ENCODE measurements at regions not wholly inside any gene's neighbourhood (a gene's known extent, or its start where the extent isn't known, plus 50 kb on each side); places are given as distances from the start of the nearest gene placed in this dataset.

DNA sequence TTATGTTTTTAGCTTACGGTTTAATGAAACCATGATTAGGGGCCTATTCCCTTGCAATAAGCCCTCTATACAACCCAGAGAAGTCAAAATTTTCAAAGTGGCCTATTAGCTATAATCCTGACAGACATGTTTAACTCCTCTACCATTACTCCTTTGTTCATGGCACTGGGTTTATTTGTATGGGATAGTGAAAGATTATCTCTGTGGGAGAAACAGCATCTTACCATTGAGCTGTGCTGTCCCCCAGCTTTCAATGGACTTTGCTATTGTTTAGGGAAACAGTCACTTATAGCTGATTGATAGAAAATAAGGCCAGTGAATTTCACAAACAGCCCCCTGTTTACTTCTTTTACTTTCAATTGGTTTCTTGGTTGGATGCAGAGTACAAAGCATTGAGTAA lies 675.2 kb upstream of the GCFC2 start:
- Histone ChIP-seq H3K36me3 (no peaks in the 10 kb centered on the region), H3K4me1 (no peaks in the 10 kb centered on the region), H3K27ac (no peak overlapping the region), H3K4me3 (no peak overlapping the region), H3K9me3 (peaks cover 0 to 3% of the 10 kb centered on the region in 2 donors), H3K27me3 (no peaks in the 10 kb centered on the region)
- intact Hi-C loops (cut with DNase I; ENCODE audit: low total_unique reads) = no loop called here
- no peak for TF ChIP-seq POLR2A (IDR thresholded peaks at IDR 0.05)
- TF ChIP-seq, protein P1, sequence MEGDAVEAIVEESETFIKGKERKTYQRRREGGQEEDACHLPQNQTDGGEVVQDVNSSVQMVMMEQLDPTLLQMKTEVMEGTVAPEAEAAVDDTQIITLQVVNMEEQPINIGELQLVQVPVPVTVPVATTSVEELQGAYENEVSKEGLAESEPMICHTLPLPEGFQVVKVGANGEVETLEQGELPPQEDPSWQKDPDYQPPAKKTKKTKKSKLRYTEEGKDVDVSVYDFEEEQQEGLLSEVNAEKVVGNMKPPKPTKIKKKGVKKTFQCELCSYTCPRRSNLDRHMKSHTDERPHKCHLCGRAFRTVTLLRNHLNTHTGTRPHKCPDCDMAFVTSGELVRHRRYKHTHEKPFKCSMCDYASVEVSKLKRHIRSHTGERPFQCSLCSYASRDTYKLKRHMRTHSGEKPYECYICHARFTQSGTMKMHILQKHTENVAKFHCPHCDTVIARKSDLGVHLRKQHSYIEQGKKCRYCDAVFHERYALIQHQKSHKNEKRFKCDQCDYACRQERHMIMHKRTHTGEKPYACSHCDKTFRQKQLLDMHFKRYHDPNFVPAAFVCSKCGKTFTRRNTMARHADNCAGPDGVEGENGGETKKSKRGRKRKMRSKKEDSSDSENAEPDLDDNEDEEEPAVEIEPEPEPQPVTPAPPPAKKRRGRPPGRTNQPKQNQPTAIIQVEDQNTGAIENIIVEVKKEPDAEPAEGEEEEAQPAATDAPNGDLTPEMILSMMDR (IDR thresholded peaks at IDR 0.05) = no peak
- DNase-seq = no peak

DNA sequence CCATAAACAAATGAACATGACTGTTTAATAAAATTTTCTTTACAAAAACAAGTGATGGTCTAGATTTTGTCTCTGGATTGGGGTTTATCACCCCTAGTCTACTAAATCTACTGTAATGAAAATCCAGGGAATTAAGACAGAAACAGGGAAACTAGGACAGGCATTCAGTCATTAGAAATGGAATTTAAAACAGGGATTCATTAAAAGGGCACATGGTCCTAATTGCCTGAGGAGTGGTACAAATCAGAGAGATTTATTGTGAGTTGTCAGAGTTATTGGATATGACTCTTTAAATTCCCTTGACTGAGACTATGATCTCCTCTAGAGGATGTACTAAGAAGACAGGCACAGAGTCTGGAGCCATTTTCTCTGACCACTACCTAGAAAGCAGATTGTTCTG lies 670.9 kb upstream of the GCFC2 start:
- Histone ChIP-seq H3K4me3 (no peak overlapping the region), H3K4me1 (no peaks in the 10 kb centered on the region), H3K27me3 (no peaks in the 10 kb centered on the region), H3K27ac (no peak overlapping the region), H3K36me3 (no peaks in the 10 kb centered on the region), H3K9me3 (peaks cover 0 to 3% of the 10 kb centered on the region in 2 donors)
- TF ChIP-seq, protein P1 (IDR thresholded peaks at IDR 0.05) = no peak
- no peak for TF ChIP-seq POLR2A (IDR thresholded peaks at IDR 0.05)
- intact Hi-C loops (cut with DNase I; ENCODE audit: low total_unique reads) = no loop called here
- DNase-seq = no peak

DNA sequence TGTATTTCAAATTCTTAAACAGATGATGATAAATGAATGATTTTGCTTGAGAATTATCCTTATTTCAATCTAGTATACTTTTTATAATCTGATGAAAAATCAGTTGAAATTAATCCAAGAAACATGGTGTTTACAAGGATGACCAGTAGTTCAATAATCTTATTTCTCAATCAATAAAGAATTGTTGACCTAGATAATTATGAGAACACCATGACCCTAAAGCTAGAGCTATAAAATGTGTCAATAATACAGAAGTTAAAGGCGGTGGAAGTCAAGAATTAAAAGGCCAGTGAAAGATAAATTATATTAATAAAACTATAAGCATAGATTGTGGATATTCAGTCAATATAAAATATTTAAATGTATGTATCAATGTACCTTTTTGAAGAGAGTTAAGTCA lies 667.4 kb upstream of the GCFC2 start:
- intact Hi-C loops (cut with DNase I; ENCODE audit: low total_unique reads) = no loop called here
- no peak overlapping the region for H3K27ac ChIP-seq
- H3K4me1 ChIP-seq = no peaks in the 10 kb centered on the region
- H3K36me3 ChIP-seq = no peaks in the 10 kb centered on the region
- no peaks in the 10 kb centered on the region for H3K9me3 ChIP-seq
- no peak for TF ChIP-seq POLR2A (IDR thresholded peaks at IDR 0.05)
- TF ChIP-seq, protein P1 (IDR thresholded peaks at IDR 0.05) = no peak
- no peaks in the 10 kb centered on the region for H3K27me3 ChIP-seq
- H3K4me3 ChIP-seq = no peak overlapping the region
- no peak for DNase-seq

DNA sequence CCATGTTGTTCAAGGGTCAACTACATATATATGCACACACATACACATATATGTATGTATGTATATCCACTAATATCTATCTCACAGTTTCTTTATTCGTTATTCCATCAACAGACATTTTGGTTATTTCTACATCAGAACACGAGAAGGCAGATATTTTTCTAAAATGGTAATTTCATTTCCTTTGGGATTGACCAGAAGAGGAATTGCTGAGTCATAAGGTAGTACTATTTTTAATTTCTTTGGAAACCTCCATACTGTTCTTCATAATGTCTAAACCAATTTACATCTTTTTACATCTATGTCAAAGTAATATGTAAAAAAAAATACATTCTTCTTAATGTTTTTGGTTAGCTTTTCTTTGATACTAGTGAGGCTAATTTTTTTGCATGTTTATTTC lies 630.7 kb upstream of the GCFC2 start:
- Histone ChIP-seq H3K4me3 (no peak overlapping the region), H3K27me3 (no peaks in the 10 kb centered on the region), H3K4me1 (no peaks in the 10 kb centered on the region), H3K36me3 (no peaks in the 10 kb centered on the region), H3K27ac (no peak overlapping the region), H3K9me3 (no peaks in the 10 kb centered on the region)
- intact Hi-C loops (cut with DNase I; ENCODE audit: low total_unique reads) = no loop called here
- TF ChIP-seq, protein P1 (IDR thresholded peaks at IDR 0.05) = no peak
- TF ChIP-seq POLR2A (IDR thresholded peaks at IDR 0.05) = no peak
- DNase-seq = no peak

DNA sequence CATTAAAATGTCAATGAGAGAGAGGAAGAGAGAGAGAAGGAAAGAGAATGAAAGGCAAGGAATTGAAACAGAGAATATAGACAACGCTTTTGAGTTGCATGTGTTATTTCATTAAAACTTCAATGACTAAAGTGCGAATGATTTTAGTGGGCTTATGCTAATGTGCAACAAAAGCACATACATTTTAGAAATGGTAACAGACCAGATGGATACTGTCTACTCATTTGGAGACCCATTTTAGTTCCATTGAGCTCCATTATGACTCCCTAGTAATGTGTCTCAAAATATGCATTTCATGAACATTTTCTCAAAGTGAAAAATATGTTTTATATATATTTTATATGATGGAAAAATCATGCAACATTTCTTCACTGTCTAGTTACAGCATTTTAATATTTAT lies 622.2 kb upstream of the GCFC2 start:
- no peaks in the 10 kb centered on the region for H3K36me3 ChIP-seq
- intact Hi-C loops (cut with DNase I; ENCODE audit: low total_unique reads) = no loop called here
- no peak overlapping the region for H3K4me3 ChIP-seq
- DNase-seq = no peak
- no peaks in the 10 kb centered on the region for H3K27me3 ChIP-seq
- H3K27ac ChIP-seq = no peak overlapping the region
- H3K9me3 ChIP-seq = no peaks in the 10 kb centered on the region
- no peak for TF ChIP-seq POLR2A (IDR thresholded peaks at IDR 0.05)
- TF ChIP-seq, protein P1 (IDR thresholded peaks at IDR 0.05) = no peak
- no peaks in the 10 kb centered on the region for H3K4me1 ChIP-seq

All from uterus (tissue), 3 donors.